Thymus (tissue), 11 donors: ENCODE measurements at regions not wholly inside any gene's neighbourhood (a gene's known extent, or its start where the extent isn't known, plus 50 kb on each side); places are given as distances from the start of the nearest gene placed in this dataset.

Experiments
- DNase-seq, 9 donors: peaks; one replicate each; pipeline ENCODE4 v3.0.0-alpha.2; 2013; ENCODE audit warnings: low spot score in 9 of 9, low read depth in 6 of 9, missing footprints in 1 of 9
- H3K27ac ChIP-seq, 2 donors: one replicate each; pipeline ENCODE4 v1.5.1; 2013; ENCODE audit warnings: control low read depth in 1 of 2, low read depth in 1 of 2, low read length in 1 of 2, mild to moderate bottlenecking in 1 of 2, moderate library complexity in 1 of 2
- H3K27me3 ChIP-seq, 2 donors: one replicate each; pipeline ENCODE4 v1.5.1; 2013; ENCODE audit warnings: low read length in 1 of 2; ENCODE audit not compliant: control insufficient read depth in 2 of 2, insufficient read depth in 1 of 2
- H3K36me3 ChIP-seq, 2 donors: one replicate each; pipeline ENCODE4 v1.5.1; 2013; ENCODE audit warnings: low read length in 1 of 2, mild to moderate bottlenecking in 1 of 2, moderate library complexity in 1 of 2; ENCODE audit not compliant: control insufficient read depth in 2 of 2, insufficient read depth in 2 of 2
- H3K4me1 ChIP-seq, 2 donors: one replicate each; pipeline ENCODE4 v1.5.1; 2013; ENCODE audit warnings: low read length in 2 of 2; ENCODE audit not compliant: control insufficient read depth in 2 of 2, insufficient read depth in 2 of 2
- H3K4me3 ChIP-seq, 2 donors: one replicate each; pipeline ENCODE4 v1.5.1; 2013; ENCODE audit warnings: low read length in 2 of 2, control low read depth in 1 of 2, mild to moderate bottlenecking in 1 of 2
- H3K9me3 ChIP-seq, 2 donors: one replicate each; pipeline ENCODE4 v1.5.1; 2013; ENCODE audit warnings: low read length in 1 of 2, mild to moderate bottlenecking in 1 of 2; ENCODE audit not compliant: control insufficient read depth in 2 of 2, insufficient read depth in 1 of 2
- WGBS: extraction: QIAGEN DNeasy Blood & Tissue Kit; methylation state at CpG from one replicate; pipeline ENCODE4 v1.1.7; 2013; 5-methylcytosine and 5-hydroxymethylcytosine counted together
- donor health status: healthy.

- WGBS = 85% methylated on average over 9 of the region's 9 CpGs
- Histone ChIP-seq H3K27ac (no peak overlapping the region), H3K27me3 (no peaks in the 10 kb centered on the region), H3K36me3 (no peaks in the 10 kb centered on the region), H3K4me1 (no peaks in the 10 kb centered on the region), H3K9me3 (no peaks in the 10 kb centered on the region), H3K4me3 (no peak overlapping the region)
- no peak for DNase-seq
These were observed 92.3 kb upstream of the STEAP4 start for GRCh38 chr7:88399036-88399435.

- no peak overlapping the region for H3K27ac ChIP-seq
- no peak overlapping the region for H3K4me3 ChIP-seq
- no peaks in the 10 kb centered on the region for H3K9me3 ChIP-seq
- H3K4me1 ChIP-seq = no peaks in the 10 kb centered on the region
- H3K36me3 ChIP-seq = no peaks in the 10 kb centered on the region
- 80% methylated on average over 1 of the region's 1 CpG for WGBS
- no peaks in the 10 kb centered on the region for H3K27me3 ChIP-seq
- no peak for DNase-seq
These were observed 91.8 kb upstream of the STEAP4 start for GRCh38 chr7:88398459-88398858.

GRCh38 chr7:88396948-88397322 lies 90.2 kb upstream of the STEAP4 start:
- H3K36me3 ChIP-seq = no peaks in the 10 kb centered on the region
- no peaks in the 10 kb centered on the region for H3K27me3 ChIP-seq
- DNase-seq = no peak
- no peaks in the 10 kb centered on the region for H3K9me3 ChIP-seq
- H3K4me1 ChIP-seq = no peaks in the 10 kb centered on the region
- no peak overlapping the region for H3K27ac ChIP-seq
- H3K4me3 ChIP-seq = no peak overlapping the region

GRCh38 chr7:88396295-88396947 lies 89.7 kb upstream of the STEAP4 start:
- Histone ChIP-seq H3K9me3 (no peaks in the 10 kb centered on the region), H3K27me3 (no peaks in the 10 kb centered on the region), H3K4me3 (no peak overlapping the region), H3K4me1 (no peaks in the 10 kb centered on the region), H3K27ac (no peak overlapping the region), H3K36me3 (no peaks in the 10 kb centered on the region)
- 87% methylated on average over 2 of the region's 2 CpGs for WGBS
- DNase-seq = no peak

GRCh38 chr7:88395715-88396114 lies 89.0 kb upstream of the STEAP4 start:
- no peak for DNase-seq
- no peak overlapping the region for H3K27ac ChIP-seq
- H3K36me3 ChIP-seq = no peaks in the 10 kb centered on the region
- no peak overlapping the region for H3K4me3 ChIP-seq
- H3K27me3 ChIP-seq = no peaks in the 10 kb centered on the region
- H3K4me1 ChIP-seq = no peaks in the 10 kb centered on the region
- H3K9me3 ChIP-seq = no peaks in the 10 kb centered on the region
- WGBS = 48% methylated on average over 4 of the region's 4 CpGs

- Histone ChIP-seq H3K4me1 (no peaks in the 10 kb centered on the region), H3K36me3 (no peaks in the 10 kb centered on the region), H3K27me3 (no peaks in the 10 kb centered on the region), H3K27ac (no peak overlapping the region), H3K9me3 (no peaks in the 10 kb centered on the region), H3K4me3 (no peak overlapping the region)
- no peak for DNase-seq
These were observed 84.6 kb upstream of the STEAP4 start for GRCh38 chr7:88391247-88391646.

GRCh38 chr7:88387368-88387767 lies 80.7 kb upstream of the STEAP4 start:
- no peaks in the 10 kb centered on the region for H3K4me1 ChIP-seq
- WGBS = 96% methylated on average over 3 of the region's 3 CpGs
- H3K27me3 ChIP-seq = no peaks in the 10 kb centered on the region
- no peaks in the 10 kb centered on the region for H3K9me3 ChIP-seq
- DNase-seq = no peak
- H3K36me3 ChIP-seq = no peaks in the 10 kb centered on the region
- no peak overlapping the region for H3K27ac ChIP-seq
- no peak overlapping the region for H3K4me3 ChIP-seq

GRCh38 chr7:88386665-88387156 lies 80.0 kb upstream of the STEAP4 start:
- Histone ChIP-seq H3K27me3 (no peaks in the 10 kb centered on the region), H3K4me1 (no peaks in the 10 kb centered on the region), H3K9me3 (no peaks in the 10 kb centered on the region), H3K27ac (no peak overlapping the region), H3K36me3 (no peaks in the 10 kb centered on the region), H3K4me3 (no peak overlapping the region)
- WGBS = 91% methylated on average over 3 of the region's 3 CpGs
- no peak for DNase-seq

- H3K9me3 ChIP-seq = no peaks in the 10 kb centered on the region
- H3K27me3 ChIP-seq = no peaks in the 10 kb centered on the region
- no peaks in the 10 kb centered on the region for H3K36me3 ChIP-seq
- no peaks in the 10 kb centered on the region for H3K4me1 ChIP-seq
- no peak overlapping the region for H3K27ac ChIP-seq
- DNase-seq = no peak
- 92% methylated on average over 1 of the region's 1 CpG for WGBS
- H3K4me3 ChIP-seq = no peak overlapping the region
These were observed 70.7 kb upstream of the STEAP4 start for GRCh38 chr7:88377434-88377833.

GRCh38 chr7:88368686-88369085 lies 62.0 kb upstream of the STEAP4 start:
- Histone ChIP-seq H3K27ac (no peak overlapping the region), H3K36me3 (no peaks in the 10 kb centered on the region), H3K27me3 (no peaks in the 10 kb centered on the region), H3K4me1 (no peaks in the 10 kb centered on the region), H3K9me3 (no peaks in the 10 kb centered on the region), H3K4me3 (no peak overlapping the region)
- DNase-seq = no peak
- 95% methylated on average over 4 of the region's 4 CpGs for WGBS
